Caco-2 (cell line): ENCODE measurements at regions not wholly inside any gene's neighbourhood (a gene's known extent, or its start where the extent isn't known, plus 50 kb on each side); places are given as distances from the start of the nearest gene placed in this dataset.

Experiments used
- BruUV-seq: library from RNA; stranded (reverse); fragments of 400-500 nt; replicated peaks from 2 replicates; lab custom pipeline; 2021; lab: Mats Ljungman, UMichigan
- CTCF ChIA-PET: fragments of 300-600 bp; sonication (Branson Sonifier 250); formaldehyde crosslinking; loops from one replicate; lab custom pipeline; 2022; ENCODE audit warnings: antibody characterized with exemption; lab: Charles Lee
- POLR2A ChIA-PET: fragments of 300-600 bp; sonication (Branson Sonifier 250); formaldehyde crosslinking; loops from one replicate; lab custom pipeline; 2022; ENCODE audit warnings: antibody characterized with exemption; lab: Charles Lee
- DNase-seq, 2 experiments: peaks; one replicate each; pipeline versions ENCODE4 v3.0.0 to v3.0.0-alpha.2; 2020 to 2022
- H3K27me3 ChIP-seq: replicated peaks from 2 replicates; pipeline ENCODE4 v1.6.0; 2011; ENCODE audit warnings: low read length; ENCODE audit not compliant: control insufficient read depth, insufficient read depth
- H3K36me3 ChIP-seq: 2 replicates; pipeline ENCODE4 v1.5.1; 2011; ENCODE audit warnings: low read length; ENCODE audit not compliant: control insufficient read depth, insufficient read depth
- H3K4me1 ChIP-seq: fragments of 250-450 bp; sonication (Bioruptor Pico); 2 replicates; pipeline ENCODE4 v1.5.1; 2020; ENCODE audit warnings: mild to moderate bottlenecking
- H3K4me3 ChIP-seq: 2 replicates; pipeline ENCODE4 v1.5.1; 2011; ENCODE audit warnings: low read depth, mild to moderate bottlenecking, control low read depth, low read length
- H3K9me3 ChIP-seq: fragments of 250-450 bp; sonication (Bioruptor Pico); 2 replicates; pipeline ENCODE4 v1.5.1; 2020; ENCODE audit warnings: mild to moderate bottlenecking, moderate library complexity
- H3K27ac Mint-ChIP-seq: one replicate; pipeline ENCODE4 v1.8.0; 2022; ENCODE audit warnings: mixed read lengths; ENCODE audit not compliant: unreplicated experiment
- H3K27me3 Mint-ChIP-seq: one replicate; pipeline ENCODE4 v1.8.0; 2022; ENCODE audit warnings: mixed read lengths; ENCODE audit not compliant: insufficient read depth, unreplicated experiment
- H3K36me3 Mint-ChIP-seq: one replicate; pipeline ENCODE4 v1.8.0; 2022; ENCODE audit warnings: mild to moderate bottlenecking, mixed read lengths; ENCODE audit not compliant: insufficient read depth, unreplicated experiment
- H3K4me1 Mint-ChIP-seq: one replicate; pipeline ENCODE4 v1.8.0; 2022; ENCODE audit warnings: low read depth, mixed read lengths; ENCODE audit not compliant: unreplicated experiment
- H3K4me3 Mint-ChIP-seq: one replicate; pipeline ENCODE4 v1.8.0; 2022; ENCODE audit warnings: mild to moderate bottlenecking, moderate library complexity, mixed read lengths; ENCODE audit not compliant: unreplicated experiment
- H3K9me3 Mint-ChIP-seq: one replicate; pipeline ENCODE4 v1.8.0; 2022; ENCODE audit warnings: mixed read lengths; ENCODE audit not compliant: unreplicated experiment
- CTCF ChIP-seq, 2 experiments: fragments of 200-600 bp in 1 of 2; IDR thresholded peaks; 1 replicate in 1 of 2; 2 replicates in 1 of 2; pipeline versions ENCODE4 v1.5.1 to v1.8.0; 2011 to 2022; ENCODE audit warnings: antibody characterized with exemption in 1 of 2, control low read depth in 1 of 2, inconsistent platforms in 1 of 2, low read depth in 1 of 2, low read length in 1 of 2, mild to moderate bottlenecking in 1 of 2, moderate library complexity in 1 of 2; ENCODE audit not compliant: insufficient read depth in 1 of 2, severe bottlenecking in 1 of 2, unreplicated experiment in 1 of 2
- intact Hi-C: fragments of 100-400 bp; cut with micrococcal nuclease; formaldehyde crosslinking; loops from one replicate; pipeline ENCODE4 v1.10.0; 2022; ENCODE audit not compliant: unreplicated experiment

GRCh38 chr11:112694245-112694644, 267.0 kb upstream of the NCAM1 start:
- Mint-ChIP-seq H3K4me1 (no peaks in the 10 kb centered on the region), H3K4me3 (no peak overlapping the region), H3K9me3 (no peaks in the 10 kb centered on the region), H3K36me3 (no peaks in the 10 kb centered on the region), H3K27me3 (peaks cover 21% of the 10 kb centered on the region), H3K27ac (no peak overlapping the region)
- ChIA-PET CTCF (no interaction called here), POLR2A (no interaction called here)
- no peaks in the 10 kb centered on the region for H3K27me3 ChIP-seq
- no peaks in the 10 kb centered on the region for H3K36me3 ChIP-seq
- H3K4me3 ChIP-seq, result no peak overlapping the region
- intact Hi-C loops, result no loop called here
- no peak for TF ChIP-seq CTCF (IDR thresholded peaks at IDR 0.05; ENCODE audit: insufficient read depth in 1 of 2, low read depth in 1 of 2, low read length in 1 of 2, severe bottlenecking in 1 of 2, unreplicated experiment in 1 of 2)
- DNase-seq, result no peak
- no TSS peak for BruUV-seq
- no peaks in the 10 kb centered on the region for H3K4me1 ChIP-seq
- H3K9me3 ChIP-seq, result no peaks in the 10 kb centered on the region

- intact Hi-C loops, result no loop called here
- no TSS peak for BruUV-seq
- Mint-ChIP-seq H3K27me3 (peaks cover 16% of the 10 kb centered on the region), H3K4me3 (no peak overlapping the region), H3K9me3 (no peaks in the 10 kb centered on the region), H3K4me1 (no peaks in the 10 kb centered on the region), H3K27ac (no peak overlapping the region), H3K36me3 (no peaks in the 10 kb centered on the region)
- Histone ChIP-seq H3K27me3 (no peaks in the 10 kb centered on the region), H3K9me3 (no peaks in the 10 kb centered on the region), H3K36me3 (no peaks in the 10 kb centered on the region), H3K4me3 (no peak overlapping the region), H3K4me1 (no peaks in the 10 kb centered on the region)
- POLR2A ChIA-PET, result no interaction called here
- DNase-seq, result peak in 1 of 2 experiments; percentile 22
- TF ChIP-seq CTCF (IDR thresholded peaks at IDR 0.05; ENCODE audit: insufficient read depth in 1 of 2, low read depth in 1 of 2, low read length in 1 of 2, severe bottlenecking in 1 of 2, unreplicated experiment in 1 of 2), result no peak
- CTCF ChIA-PET, result interaction anchor here (1.2 kb wide), 1 partner anchor 27 kb away, joined by 3 read pairs; no protein-coding TSS in a partner anchor
Measured at GRCh38 chr11:112694813-112695212, 266.4 kb upstream of the NCAM1 start.

- no TSS peak for BruUV-seq
- DNase-seq, result no peak
- H3K9me3 Mint-ChIP-seq, result no peaks in the 10 kb centered on the region
- no peaks in the 10 kb centered on the region for H3K4me1 Mint-ChIP-seq
- ChIA-PET POLR2A (no interaction called here), CTCF (no interaction called here)
- peaks cover 7% of the 10 kb centered on the region for H3K27me3 Mint-ChIP-seq
- intact Hi-C loops, result no loop called here
- no peaks in the 10 kb centered on the region for H3K36me3 Mint-ChIP-seq
- no peak overlapping the region for H3K4me3 Mint-ChIP-seq
- H3K4me3 ChIP-seq, result no peak overlapping the region
- peak in 1 of 2 experiments; percentile 25 for TF ChIP-seq CTCF (IDR thresholded peaks at IDR 0.05; ENCODE audit: insufficient read depth in 1 of 2, low read depth in 1 of 2, low read length in 1 of 2, severe bottlenecking in 1 of 2, unreplicated experiment in 1 of 2)
- H3K27ac Mint-ChIP-seq, result no peak overlapping the region
- H3K9me3 ChIP-seq, result no peaks in the 10 kb centered on the region
- no peaks in the 10 kb centered on the region for H3K27me3 ChIP-seq
- H3K36me3 ChIP-seq, result no peaks in the 10 kb centered on the region
- H3K4me1 ChIP-seq, result no peaks in the 10 kb centered on the region
Measured at GRCh38 chr11:112697391-112698178, 263.6 kb upstream of the NCAM1 start.
